Posterior cingulate gyrus (tissue), 11 donors: ENCODE measurements at regions not wholly inside any gene's neighbourhood (a gene's known extent, or its start where the extent isn't known, plus 50 kb on each side); places are given as distances from the start of the nearest gene placed in this dataset.

Experiments
- DNase-seq, 10 donors: peaks; one replicate each; pipeline versions ENCODE4 v3.0.0 to v3.0.0-alpha.2; 2020 to 2021; ENCODE audit warnings: mixed read lengths in 3 of 10
- intact Hi-C: fragments of 100-400 bp; cut with DNase I; formaldehyde crosslinking; loops from one replicate; pipeline ENCODE4 v1.15.1; 2023

GRCh38 chr5:93188876-93189485, 392.0 kb downstream of the NR2F1-AS1 start:
- intact Hi-C loops: no loop called here
- DNase-seq: no peak

- intact Hi-C loops: no loop called here
- DNase-seq: no peak
These were observed 394.8 kb downstream of the NR2F1-AS1 start for GRCh38 chr5:93186076-93186682.

GRCh38 chr5:93184041-93184440, 397.0 kb downstream of the NR2F1-AS1 start:
- DNase-seq: no peak
- intact Hi-C loops: no loop called here

GRCh38 chr5:93179466-93179865, 401.6 kb downstream of the NR2F1-AS1 start:
- intact Hi-C loops: no loop called here
- no peak for DNase-seq

GRCh38 chr5:93174930-93175329, 406.1 kb downstream of the NR2F1-AS1 start:
- no peak for DNase-seq
- intact Hi-C loops: no loop called here

- intact Hi-C loops: no loop called here
- no peak for DNase-seq
These were observed 415.5 kb downstream of the NR2F1-AS1 start for GRCh38 chr5:93165559-93165958.

GRCh38 chr5:93164690-93165089, 416.3 kb downstream of the NR2F1-AS1 start:
- no peak for DNase-seq

GRCh38 chr5:93163010-93163663, 417.9 kb downstream of the NR2F1-AS1 start:
- no peak for DNase-seq
- intact Hi-C loops: no loop called here

More at GRCh38 chr5:93164690-93165089, 416.3 kb downstream of the NR2F1-AS1 start:
- intact Hi-C loops: no loop called here

- intact Hi-C loops: no loop called here
- no peak for DNase-seq
These were observed 419.1 kb downstream of the NR2F1-AS1 start for GRCh38 chr5:93161661-93162654.

GRCh38 chr5:93158841-93159240, 422.2 kb downstream of the NR2F1-AS1 start:
- no peak for DNase-seq
- intact Hi-C loops: no loop called here

- intact Hi-C loops: no loop called here
- DNase-seq: no peak
These were observed 424.5 kb downstream of the NR2F1-AS1 start for GRCh38 chr5:93156566-93156965.

GRCh38 chr5:93154535-93154934, 426.5 kb downstream of the NR2F1-AS1 start:
- no peak for DNase-seq
- intact Hi-C loops: no loop called here

GRCh38 chr5:93153461-93153860, 427.6 kb downstream of the NR2F1-AS1 start:
- DNase-seq: no peak

GRCh38 chr5:93151896-93152295, 429.1 kb downstream of the NR2F1-AS1 start:
- DNase-seq: no peak
- intact Hi-C loops: no loop called here

More at GRCh38 chr5:93153461-93153860, 427.6 kb downstream of the NR2F1-AS1 start:
- intact Hi-C loops: no loop called here

GRCh38 chr5:93151121-93151520, 429.9 kb downstream of the NR2F1-AS1 start:
- no peak for DNase-seq
- intact Hi-C loops: no loop called here

- intact Hi-C loops: no loop called here
- no peak for DNase-seq
These were observed 430.6 kb downstream of the NR2F1-AS1 start for GRCh38 chr5:93150311-93151012.

GRCh38 chr5:93145767-93146166, 435.3 kb downstream of the NR2F1-AS1 start:
- DNase-seq: no peak
- intact Hi-C loops: no loop called here

GRCh38 chr5:93145019-93145418, 436.0 kb downstream of the NR2F1-AS1 start:
- intact Hi-C loops: no loop called here
- DNase-seq: peak in 3 of 10 donors; percentile 62 to 78 (median 63)

- DNase-seq: no peak
- intact Hi-C loops: no loop called here
These were observed 439.1 kb downstream of the NR2F1-AS1 start for GRCh38 chr5:93141969-93142368.
